Sigmoid colon (tissue), 4 donors: ENCODE measurements at regions not wholly inside any gene's neighbourhood (a gene's known extent, or its start where the extent isn't known, plus 50 kb on each side); places are given as distances from the start of the nearest gene placed in this dataset.

Experiments used
- POLR2A ChIP-seq, 2 donors: fragments of 450-650 bp; IDR thresholded peaks; one replicate each; pipeline ENCODE4 v1.6.1; 2016; ENCODE audit warnings: antibody characterized with exemption in 2 of 2, mild to moderate bottlenecking in 2 of 2, moderate library complexity in 2 of 2
- POLR2AphosphoS5 ChIP-seq, 4 donors: sonication (generic); formaldehyde crosslinking; IDR thresholded peaks; one replicate each; pipeline ENCODE4 v1.6.1; 2017; ENCODE audit warnings: antibody characterized with exemption in 4 of 4
- TF ChIP-seq, protein P1 (sequence below), 4 experiments: fragments of 450-650 bp in 3 of 4; fragments of 200-600 bp in 1 of 4; IDR thresholded peaks; one replicate each; pipeline ENCODE4 v1.5.1; 2016 to 2019; ENCODE audit warnings: antibody characterized with exemption in 4 of 4, mild to moderate bottlenecking in 3 of 4, moderate library complexity in 2 of 4

DNA sequence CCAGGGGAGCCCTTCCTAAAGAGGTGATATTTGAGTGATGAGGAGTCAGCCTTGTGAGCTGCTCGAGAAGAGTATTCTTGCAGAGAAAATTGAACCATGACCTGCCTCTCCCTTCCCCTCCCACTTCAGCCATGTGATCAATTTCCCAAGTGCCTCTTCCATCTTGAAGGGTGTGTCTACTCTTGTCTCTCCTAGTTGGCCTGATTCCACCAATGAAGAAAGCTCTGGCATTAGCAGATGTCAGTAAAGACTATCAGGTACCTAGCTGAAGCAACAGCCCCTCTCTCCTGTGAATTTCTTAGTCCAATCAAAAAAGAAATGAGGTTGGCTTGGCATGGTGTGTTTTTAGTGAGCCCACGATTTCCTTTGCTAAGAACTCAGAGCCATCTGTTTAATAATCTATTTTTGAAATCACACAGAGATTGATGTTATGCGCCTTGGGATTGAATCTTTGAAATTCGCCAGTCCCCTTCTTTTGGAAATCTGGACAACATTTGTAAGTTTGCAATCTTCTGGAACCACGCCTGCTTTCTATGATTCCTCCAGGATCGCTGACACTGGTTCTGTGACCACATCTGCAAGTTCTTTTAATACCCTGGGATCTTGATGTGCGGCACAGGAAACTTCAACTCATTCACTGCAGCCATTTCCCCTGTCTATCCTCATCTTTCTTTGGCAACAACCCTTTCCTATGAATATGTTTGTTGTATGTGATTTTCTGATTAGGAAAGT is 404.6 kb downstream of the DMRT2 start:
- TF ChIP-seq, protein P1, sequence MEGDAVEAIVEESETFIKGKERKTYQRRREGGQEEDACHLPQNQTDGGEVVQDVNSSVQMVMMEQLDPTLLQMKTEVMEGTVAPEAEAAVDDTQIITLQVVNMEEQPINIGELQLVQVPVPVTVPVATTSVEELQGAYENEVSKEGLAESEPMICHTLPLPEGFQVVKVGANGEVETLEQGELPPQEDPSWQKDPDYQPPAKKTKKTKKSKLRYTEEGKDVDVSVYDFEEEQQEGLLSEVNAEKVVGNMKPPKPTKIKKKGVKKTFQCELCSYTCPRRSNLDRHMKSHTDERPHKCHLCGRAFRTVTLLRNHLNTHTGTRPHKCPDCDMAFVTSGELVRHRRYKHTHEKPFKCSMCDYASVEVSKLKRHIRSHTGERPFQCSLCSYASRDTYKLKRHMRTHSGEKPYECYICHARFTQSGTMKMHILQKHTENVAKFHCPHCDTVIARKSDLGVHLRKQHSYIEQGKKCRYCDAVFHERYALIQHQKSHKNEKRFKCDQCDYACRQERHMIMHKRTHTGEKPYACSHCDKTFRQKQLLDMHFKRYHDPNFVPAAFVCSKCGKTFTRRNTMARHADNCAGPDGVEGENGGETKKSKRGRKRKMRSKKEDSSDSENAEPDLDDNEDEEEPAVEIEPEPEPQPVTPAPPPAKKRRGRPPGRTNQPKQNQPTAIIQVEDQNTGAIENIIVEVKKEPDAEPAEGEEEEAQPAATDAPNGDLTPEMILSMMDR (IDR thresholded peaks at IDR 0.05), result no peak
- TF ChIP-seq POLR2AphosphoS5 (IDR thresholded peaks at IDR 0.05) (no peak), POLR2A (IDR thresholded peaks at IDR 0.05) (no peak)
